K562 (cell line): ENCODE measurements at regions not wholly inside any gene's neighbourhood (a gene's known extent, or its start where the extent isn't known, plus 50 kb on each side); places are given as distances from the start of the nearest gene placed in this dataset.
A peak's percentile ranks its signal among the peaks of the same experiment; 100 is the strongest.

Source experiments
- ATAC-seq: fragments of 200-7000 bp; cut with Tn5 transposase; 3 replicates; pipeline ENCODE4 v1.9.1; 2020; ENCODE audit warnings: moderate library complexity
- BruUV-seq: library from RNA; stranded (reverse); fragments of 400-500 nt; replicated peaks from 2 replicates; lab custom pipeline; 2021; lab: Mats Ljungman, UMichigan
- CTCF ChIA-PET: fragments of 300-600 bp; formaldehyde crosslinking; extraction: SDS; loops from one replicate; lab custom pipeline; 2021; ENCODE audit warnings: low intra/inter-chr PET ratio; lab: Yijun Ruan, JAX
- POLR2A ChIA-PET: fragments of 300-600, 350-650 bp; sonication (Branson Sonifier 250); formaldehyde crosslinking; extraction: SDS; loops from one replicate; lab custom pipeline; 2021; ENCODE audit warnings: antibody characterized with exemption, inconsistent platforms; lab: Yijun Ruan, JAX
- DNase-seq, 4 experiments: peaks; one replicate each; pipeline versions ENCODE4 v3.0.0 to v3.0.0-alpha.2; 2011 to 2018; ENCODE audit warnings: low spot score in 3 of 4, mixed read lengths in 3 of 4; ENCODE audit errors: extremely low read depth in 1 of 4
- FAIRE-seq: peaks from 2 replicates; lab custom pipeline; 2011; peaks lifted over from hg19 to GRCh38; lab: Jason Lieb, UNC
- H2AFZ ChIP-seq: 2 replicates; pipeline ENCODE4 v1.6.0; 2011; ENCODE audit warnings: low read depth, low read length, control low read depth, inconsistent platforms
- H3K27ac ChIP-seq: fragments of 200-600 bp; 3 replicates; pipeline ENCODE4 v1.8.0; 2011; ENCODE audit warnings: low read depth, mild to moderate bottlenecking, control low read depth, inconsistent platforms, low read length, moderate library complexity, mixed read lengths; ENCODE audit errors: extremely low read depth
- H3K27me3 ChIP-seq, 2 experiments: fragments of 300-600 bp in 1 of 2; 2 replicates in 1 of 2; 3 replicates in 1 of 2; pipeline versions ENCODE4 v1.6.0 to v1.8.0; 2011; ENCODE audit warnings: inconsistent platforms in 2 of 2, low read length in 2 of 2, mild to moderate bottlenecking in 1 of 2, mixed read lengths in 1 of 2, moderate library complexity in 1 of 2; ENCODE audit not compliant: control insufficient read depth in 2 of 2, insufficient read depth in 2 of 2
- H3K36me3 ChIP-seq: fragments of 300-600 bp; 3 replicates; pipeline ENCODE4 v1.8.0; 2011; ENCODE audit warnings: mild to moderate bottlenecking, low read length, inconsistent platforms; ENCODE audit not compliant: control insufficient read depth, insufficient read depth
- H3K4me1 ChIP-seq, 2 experiments: fragments of 200-600 bp in 1 of 2; replicated peaks in 1 of 2; 2 replicates in 1 of 2; 3 replicates in 1 of 2; pipeline versions ENCODE4 v1.5.1 to v1.8.0; 2011; ENCODE audit warnings: inconsistent platforms in 2 of 2, low read length in 2 of 2, mild to moderate bottlenecking in 1 of 2, mixed read lengths in 1 of 2, moderate library complexity in 1 of 2; ENCODE audit not compliant: control insufficient read depth in 2 of 2, insufficient read depth in 2 of 2
- H3K4me2 ChIP-seq: 2 replicates; pipeline ENCODE4 v1.6.1; 2011; ENCODE audit warnings: low read length, control low read depth, inconsistent platforms, mixed read lengths; ENCODE audit not compliant: insufficient read depth
- H3K4me3 ChIP-seq: fragments of 200-600 bp; sonication (generic), shearing (Covaris generic); 2 replicates; pipeline ENCODE4 v1.5.1; 2016; ENCODE audit warnings: control low read depth, inconsistent platforms
- H3K79me2 ChIP-seq: fragments of 200-600 bp; 3 replicates; pipeline ENCODE4 v1.8.0; 2011; ENCODE audit warnings: low read length, inconsistent platforms; ENCODE audit not compliant: control insufficient read depth, insufficient read depth
- H3K9ac ChIP-seq, 2 experiments: 2 replicates each; pipeline versions ENCODE4 v1.6.0 to v1.6.1; 2011; ENCODE audit warnings: low read depth in 2 of 2, low read length in 2 of 2, control low read depth in 1 of 2, inconsistent platforms in 1 of 2, mild to moderate bottlenecking in 1 of 2, mixed read lengths in 1 of 2; ENCODE audit not compliant: insufficient read depth in 1 of 2
- H3K9me1 ChIP-seq: one replicate; pipeline ENCODE4 v1.6.0; 2011; ENCODE audit warnings: inconsistent platforms, mild to moderate bottlenecking, low read length, moderate library complexity; ENCODE audit not compliant: control insufficient read depth, insufficient read depth
- H3K9me3 ChIP-seq: replicated peaks from 2 replicates; pipeline ENCODE4 v1.5.1; 2011; ENCODE audit warnings: low read depth, low read length, inconsistent platforms; ENCODE audit not compliant: control insufficient read depth, insufficient read depth
- H4K20me1 ChIP-seq: replicated peaks from 2 replicates; pipeline ENCODE4 v1.6.1; 2011; ENCODE audit warnings: low read length, inconsistent platforms, mixed read lengths; ENCODE audit not compliant: control insufficient read depth, insufficient read depth
- CHD4 ChIP-seq: fragments of 200-600 bp; sonication (generic); IDR thresholded peaks from 3 replicates; pipeline ENCODE4 v1.6.1; 2012; ENCODE audit warnings: low read depth, mild to moderate bottlenecking, mixed read lengths, low read length, inconsistent platforms; ENCODE audit not compliant: insufficient read depth, insufficient replicate concordance, poor library complexity, severe bottlenecking
- MTA3 ChIP-seq: fragments of 450-650 bp; formaldehyde crosslinking; IDR thresholded peaks from 2 replicates; pipeline ENCODE4 v1.6.1; 2017; ENCODE audit warnings: mild to moderate bottlenecking, borderline replicate concordance
- NCOA1 ChIP-seq: fragments of 450-650 bp; IDR thresholded peaks from 2 replicates; pipeline ENCODE4 v1.6.1; 2016; ENCODE audit warnings: low read depth
- NFIC ChIP-seq: fragments of 450-650 bp; IDR thresholded peaks from 2 replicates; pipeline ENCODE4 v1.6.1; 2017; ENCODE audit warnings: mild to moderate bottlenecking, inconsistent platforms
- NFIX ChIP-seq: fragments of 250-450 bp; sonication (Bioruptor Pico); IDR thresholded peaks from 2 replicates; pipeline ENCODE4 v1.4.0; 2020; ENCODE audit warnings: low read depth, mild to moderate bottlenecking, moderate library complexity
- SMAD1 ChIP-seq: fragments of 150-350 bp; IDR thresholded peaks from 2 replicates; pipeline ENCODE4 v1.6.1; 2014; ENCODE audit warnings: low read length, low read depth; ENCODE audit not compliant: partially characterized antibody
- SNIP1 ChIP-seq: fragments of 450-650 bp; IDR thresholded peaks from 2 replicates; pipeline ENCODE4 v1.7.1; 2017; ENCODE audit warnings: low read depth, mild to moderate bottlenecking
- THAP7 ChIP-seq: fragments of 250-450 bp; sonication (Bioruptor Pico); IDR thresholded peaks from 2 replicates; pipeline ENCODE4 v1.5.0; 2021
- ZNF444 ChIP-seq: fragments of 250-450 bp; sonication (Bioruptor Pico); IDR thresholded peaks from 2 replicates; pipeline ENCODE4 v1.4.0; 2020; ENCODE audit warnings: mild to moderate bottlenecking, moderate library complexity
- ZNF512 ChIP-seq: IDR thresholded peaks from 2 replicates; pipeline ENCODE4 v1.6.1; 2016; ENCODE audit warnings: missing genetic modification characterization, missing compliant biosample characterization
- ZNF518B ChIP-seq: fragments of 250-450 bp; sonication (Bioruptor Pico); IDR thresholded peaks from 2 replicates; pipeline ENCODE4 v1.5.0; 2021; ENCODE audit warnings: mild to moderate bottlenecking, moderate library complexity
- WGBS: fragments of 100-300 bp; shearing (Covaris generic); methylation state at CpG from one replicate; pipeline ENCODE4 v1.1.6; 2016; ENCODE audit warnings: low coverage, mixed read lengths; ENCODE audit not compliant: insufficient coverage; ENCODE audit errors: missing lambda C conversion rate; 5-methylcytosine and 5-hydroxymethylcytosine counted together
- in situ Hi-C: fragments of 300-500 bp; cut with MboI; formaldehyde crosslinking; loops from 4 replicates; pipeline ENCODE4 v1.15.0; 2018; ENCODE audit warnings: inconsistent platforms, mixed read lengths
- intact Hi-C: fragments of 100-400 bp; cut with micrococcal nuclease; formaldehyde crosslinking; loops from 2 replicates; pipeline ENCODE4 v1.14.2; 2022

GRCh38 chr6:6516666-6517458, 71.7 kb upstream of the LY86 start (continued):
- TF ChIP-seq THAP7 (no peak), ZNF444 (no peak), CHD4 (no peak), NCOA1 (no peak)

GRCh38 chr6:6518631-6519427, 69.7 kb upstream of the LY86 start:
- BruUV-seq, result no TSS peak
- TF ChIP-seq NFIX (CRISPR knock-in tag), result peak; percentile 86
- no peak for TF ChIP-seq ZNF518B (CRISPR knock-in tag)
- TF ChIP-seq NFIC, result peak; percentile 97
- no peak for TF ChIP-seq MTA3
- no peak for TF ChIP-seq ZNF512 (tag)
- TF ChIP-seq SMAD1, result peak; percentile 45
- no peak for TF ChIP-seq SNIP1
- Histone ChIP-seq H3K4me2 (no peak overlapping the region), H3K27me3 (peaks cover 18 to 26% of the 10 kb centered on the region in 2 experiments; a peak in 4 of 5 replicates), H3K4me3 (no peak overlapping the region), H3K4me1 (no peaks in the 10 kb centered on the region), H3K79me2 (no peaks in the 10 kb centered on the region), H3K9me1 (no peaks in the 10 kb centered on the region), H3K36me3 (no peaks in the 10 kb centered on the region), H2AFZ (no peak overlapping the region), H3K27ac (no peak overlapping the region), H3K9me3 (no peaks in the 10 kb centered on the region), H3K9ac (no peak overlapping the region), H4K20me1 (no peaks in the 10 kb centered on the region)
- WGBS, result 0% methylated on average over 7 of the region's 7 CpGs
- CTCF ChIA-PET, result no interaction called here
- in situ Hi-C loops, result no loop called here
- ATAC-seq (no peak), FAIRE-seq (no peak), DNase-seq (peak in 3 of 4 experiments; percentile 8 to 18 (median 16))
- POLR2A ChIA-PET, result interaction anchor here (0.7 kb wide), 1 partner anchor 13 kb away, joined by 3 read pairs; no protein-coding TSS in a partner anchor
- intact Hi-C loops, result no loop called here
